ENCODE measurements at regions not wholly inside any gene's neighbourhood (a gene's known extent, or its start where the extent isn't known, plus 50 kb on each side); places are given as distances from the start of the nearest gene placed in this dataset.
A peak's percentile ranks its signal among the peaks of the same experiment; 100 is the strongest.

GRCh38 chr17:17402558-17402957 lies 74.2 kb upstream of the MED9 start:
- DNase-seq (ENCODE audit: low read depth, low spot score): no peak
- no peak for TF ChIP-seq CTCF (IDR thresholded peaks at IDR 0.05; ENCODE audit: low read depth, low read length)
- no peak overlapping the region for H3K4me3 ChIP-seq (ENCODE audit: low read depth, low read length)
- in situ Hi-C loops (cut with HindIII; ENCODE audit: low sequenced_read_pairs): no loop called here

- DNase-seq (ENCODE audit: low read depth, low spot score): no peak
- in situ Hi-C loops (cut with HindIII; ENCODE audit: low sequenced_read_pairs): no loop called here
- no peak overlapping the region for H3K4me3 ChIP-seq (ENCODE audit: low read depth, low read length)
- TF ChIP-seq CTCF (IDR thresholded peaks at IDR 0.05; ENCODE audit: low read depth, low read length): no peak
These were observed 73.7 kb upstream of the MED9 start for GRCh38 chr17:17403065-17403464.

GRCh38 chr17:17403899-17404576 lies 72.8 kb upstream of the MED9 start:
- H3K4me3 ChIP-seq (ENCODE audit: low read depth, low read length): no peak overlapping the region
- in situ Hi-C loops (cut with HindIII; ENCODE audit: low sequenced_read_pairs): no loop called here
- TF ChIP-seq CTCF (IDR thresholded peaks at IDR 0.05; ENCODE audit: low read depth, low read length): no peak
- DNase-seq (ENCODE audit: low read depth, low spot score): no peak

GRCh38 chr17:17405673-17406072 lies 71.1 kb upstream of the MED9 start:
- no peak overlapping the region for H3K4me3 ChIP-seq (ENCODE audit: low read depth, low read length)
- in situ Hi-C loops (cut with HindIII; ENCODE audit: low sequenced_read_pairs): no loop called here
- no peak for TF ChIP-seq CTCF (IDR thresholded peaks at IDR 0.05; ENCODE audit: low read depth, low read length)
- no peak for DNase-seq (ENCODE audit: low read depth, low spot score)

- in situ Hi-C loops (cut with HindIII; ENCODE audit: low sequenced_read_pairs): no loop called here
- DNase-seq (ENCODE audit: low read depth, low spot score): no peak
- no peak overlapping the region for H3K4me3 ChIP-seq (ENCODE audit: low read depth, low read length)
- TF ChIP-seq CTCF (IDR thresholded peaks at IDR 0.05; ENCODE audit: low read depth, low read length): no peak
These were observed 70.6 kb upstream of the MED9 start for GRCh38 chr17:17406225-17406624.

- no peak for TF ChIP-seq CTCF (IDR thresholded peaks at IDR 0.05; ENCODE audit: low read depth, low read length)
- in situ Hi-C loops (cut with HindIII; ENCODE audit: low sequenced_read_pairs): no loop called here
- peak; percentile 23 for DNase-seq (ENCODE audit: low read depth, low spot score)
These were observed 68.5 kb upstream of the MED9 start for GRCh38 chr17:17408236-17408794.

More at GRCh38 chr17:17408236-17408794, 68.5 kb upstream of the MED9 start:
- no peak overlapping the region for H3K4me3 ChIP-seq (ENCODE audit: low read depth, low read length)
